ENCODE measurements at regions not wholly inside any gene's neighbourhood (a gene's known extent, or its start where the extent isn't known, plus 50 kb on each side); places are given as distances from the start of the nearest gene placed in this dataset.
"Not testable (repeated sequence)": the region's sequence is repeated elsewhere in the genome, so short reads cannot be mapped to it uniquely, and the experiment has no call there.

DNA sequence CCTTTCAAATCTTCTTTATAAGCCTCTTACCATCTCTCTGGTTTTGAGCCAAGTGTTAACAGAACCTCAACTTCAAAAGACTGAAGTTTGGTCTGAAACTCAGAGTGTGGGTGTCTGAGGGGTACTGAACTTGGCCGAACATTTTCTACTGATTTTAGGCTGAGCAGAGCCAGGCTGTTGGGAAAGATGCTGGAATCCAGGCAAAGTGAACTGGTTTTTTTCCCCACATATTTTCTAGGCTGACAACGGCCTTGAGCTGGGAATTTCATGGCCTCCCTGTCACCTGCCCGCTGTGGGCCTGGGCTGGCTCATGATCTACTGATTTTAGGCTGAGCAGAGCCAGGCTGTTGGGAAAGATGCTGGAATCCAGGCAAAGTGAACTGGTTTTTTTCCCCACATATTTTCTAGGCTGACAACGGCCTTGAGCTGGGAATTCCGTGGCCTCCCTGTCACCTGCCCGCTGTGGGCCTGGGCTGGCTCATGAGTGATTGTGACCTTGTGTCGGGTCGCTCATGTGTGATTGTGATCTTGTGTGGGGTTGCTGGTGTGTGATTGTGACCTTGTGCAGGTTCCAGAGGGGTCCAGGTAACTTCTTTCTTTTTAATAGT lies 204.4 kb downstream of the NPIPB11 start:
- in situ Hi-C loops (cut with HindIII; ENCODE audit: low pct_unique_long_range_greater_than_20kb, low sequenced_read_pairs); DNase-seq (ENCODE audit: low read depth in 1 of 2, low spot score in 1 of 2): not testable (repeated sequence)

DNA sequence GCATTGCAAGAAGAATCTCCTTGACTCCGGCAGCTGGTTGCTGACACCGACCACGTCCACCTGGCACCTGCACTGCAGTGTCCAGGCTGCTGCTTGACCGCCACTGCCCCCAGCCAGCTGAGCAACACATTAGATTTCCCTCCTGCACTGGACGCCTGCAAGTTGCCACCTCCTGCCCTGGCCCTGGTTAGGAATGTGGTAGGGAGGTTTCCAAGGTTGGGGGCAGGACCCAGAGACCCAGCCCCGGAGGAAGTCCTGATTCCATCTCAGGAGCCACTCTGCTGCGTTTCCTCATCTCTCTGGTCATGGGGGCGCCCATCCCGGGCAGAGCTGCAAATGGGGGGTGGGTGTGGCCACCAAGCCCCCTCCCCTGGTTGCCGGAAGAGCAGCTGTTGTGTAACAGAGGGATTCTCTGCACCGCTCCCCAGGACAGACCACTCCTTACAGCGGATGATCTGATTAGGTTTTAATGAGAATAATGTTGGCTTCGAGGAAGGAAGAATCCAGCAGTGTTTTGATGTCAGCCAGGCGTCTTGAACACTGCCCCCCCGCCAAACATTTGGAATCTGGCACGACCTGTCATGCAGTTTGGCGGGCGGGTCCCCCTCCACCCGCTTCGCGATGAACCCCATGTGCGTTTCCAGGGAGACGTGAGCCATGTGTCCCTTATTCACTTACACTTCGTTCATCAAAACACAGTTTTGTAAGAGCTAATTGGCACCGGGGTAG lies 205.1 kb downstream of the NPIPB11 start:
- in situ Hi-C loops (cut with HindIII; ENCODE audit: low pct_unique_long_range_greater_than_20kb, low sequenced_read_pairs); DNase-seq (ENCODE audit: low read depth in 1 of 2, low spot score in 1 of 2): not testable (repeated sequence)

DNA sequence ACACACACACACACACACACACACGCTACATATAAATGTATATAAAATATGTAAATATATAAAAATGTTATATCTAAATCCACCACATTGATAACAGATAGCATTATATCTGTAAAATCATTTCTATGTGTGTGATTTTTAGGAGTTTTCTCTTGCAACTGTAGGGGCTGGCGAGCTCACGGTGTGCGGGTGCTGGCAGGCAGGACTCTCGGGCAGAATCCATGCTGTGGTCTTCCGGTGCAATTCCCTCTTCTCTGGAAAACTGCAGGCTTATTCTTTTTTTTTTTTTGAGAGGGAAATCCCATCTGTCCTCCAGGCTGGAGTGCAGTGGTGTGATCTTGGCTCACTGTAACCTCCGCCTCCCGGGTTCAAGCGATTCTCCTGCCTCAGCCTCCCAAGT lies 205.8 kb downstream of the NPIPB11 start:
- in situ Hi-C loops (cut with HindIII; ENCODE audit: low pct_unique_long_range_greater_than_20kb, low sequenced_read_pairs); DNase-seq (ENCODE audit: low read depth in 1 of 2, low spot score in 1 of 2): not testable (repeated sequence)

DNA sequence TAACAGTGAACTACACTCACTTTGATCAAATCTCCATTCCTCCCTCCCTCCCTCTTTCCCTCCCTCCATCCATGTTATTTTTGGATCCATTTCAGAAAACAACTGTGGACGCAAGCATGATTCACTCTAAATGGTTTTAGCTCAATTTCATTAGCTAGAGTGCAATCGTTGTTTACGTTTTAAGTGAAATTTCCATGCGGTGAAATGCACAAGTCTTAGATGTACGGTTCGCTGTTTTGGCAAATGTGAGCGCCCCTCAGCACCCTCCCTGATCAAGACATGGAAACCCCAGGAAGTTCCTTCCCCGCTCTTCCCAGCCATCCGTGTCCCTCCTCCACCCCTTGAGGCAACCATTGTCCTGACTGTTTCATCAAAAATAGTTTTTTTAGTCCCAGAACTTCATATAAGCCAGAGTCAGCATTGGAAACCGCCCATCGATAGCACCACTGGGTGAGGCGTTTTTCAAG lies 206.3 kb downstream of the NPIPB11 start:
- in situ Hi-C loops (cut with HindIII; ENCODE audit: low pct_unique_long_range_greater_than_20kb, low sequenced_read_pairs); DNase-seq (ENCODE audit: low read depth in 1 of 2, low spot score in 1 of 2): not testable (repeated sequence)

DNA sequence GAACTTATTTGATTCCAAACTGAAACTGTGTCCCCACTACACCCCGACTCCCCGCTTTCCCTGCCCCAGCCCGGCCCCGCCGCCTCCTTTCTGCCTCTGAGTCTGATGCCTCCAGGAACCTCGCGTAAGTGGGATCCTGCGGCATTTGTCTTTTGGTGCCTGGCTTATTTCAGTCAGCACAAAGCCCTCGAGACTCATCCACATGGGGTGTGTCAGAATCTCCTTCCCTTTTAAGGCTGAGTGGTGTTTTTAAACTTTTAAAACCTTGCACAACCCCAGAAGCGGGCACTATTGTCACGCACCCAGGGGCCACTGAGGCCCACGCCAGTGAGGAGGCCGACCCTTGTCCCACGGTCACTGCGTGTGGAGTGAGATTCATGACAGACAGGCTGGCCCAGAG lies 206.9 kb downstream of the NPIPB11 start:
- DNase-seq (ENCODE audit: low read depth in 1 of 2, low spot score in 1 of 2); in situ Hi-C loops (cut with HindIII; ENCODE audit: low pct_unique_long_range_greater_than_20kb, low sequenced_read_pairs): not testable (repeated sequence)

DNA sequence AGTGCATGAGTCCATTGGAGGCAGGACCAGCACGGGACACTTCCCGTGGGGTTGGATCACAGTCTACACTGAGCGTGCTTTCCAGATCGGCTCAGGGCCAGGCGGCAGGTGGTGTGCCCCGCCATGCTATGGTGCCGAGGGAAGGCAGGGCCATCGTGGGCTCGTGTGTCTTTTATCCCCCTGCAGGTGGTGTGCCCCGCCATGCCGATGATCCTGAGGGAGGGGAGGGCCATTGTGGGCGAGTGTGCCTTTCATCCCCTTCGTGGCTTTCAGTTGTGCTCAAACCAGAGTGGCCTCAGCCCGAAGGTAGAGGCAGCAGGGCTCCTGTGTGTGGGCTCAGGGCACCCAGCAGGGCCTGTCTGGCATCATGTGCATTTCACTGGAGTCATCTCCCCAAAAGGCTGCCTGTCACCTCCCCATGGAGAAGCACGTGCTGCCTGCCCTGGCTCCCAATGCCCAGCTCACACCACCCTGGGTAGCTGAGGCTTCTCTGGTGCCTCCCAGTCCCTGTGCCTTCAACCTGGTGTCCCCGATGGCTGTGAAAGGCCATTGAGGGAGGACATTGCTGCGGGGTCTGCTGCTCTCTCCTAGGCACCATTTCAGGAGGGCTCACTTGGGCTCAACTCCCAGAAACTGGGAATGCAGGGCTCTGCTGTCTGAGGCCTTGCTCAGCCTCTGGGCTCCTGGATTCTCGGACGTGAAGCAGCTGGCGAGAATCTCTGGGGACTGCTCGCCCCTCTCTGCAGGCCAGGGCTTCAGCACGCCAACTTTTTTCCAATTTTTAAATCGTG lies 207.6 kb downstream of the NPIPB11 start:
- in situ Hi-C loops (cut with HindIII; ENCODE audit: low pct_unique_long_range_greater_than_20kb, low sequenced_read_pairs) = no loop called here
- no peak for TF ChIP-seq JUND (IDR thresholded peaks at IDR 0.05; ENCODE audit: low read depth)
- no peak for DNase-seq (ENCODE audit: low read depth in 1 of 2, low spot score in 1 of 2)

DNA sequence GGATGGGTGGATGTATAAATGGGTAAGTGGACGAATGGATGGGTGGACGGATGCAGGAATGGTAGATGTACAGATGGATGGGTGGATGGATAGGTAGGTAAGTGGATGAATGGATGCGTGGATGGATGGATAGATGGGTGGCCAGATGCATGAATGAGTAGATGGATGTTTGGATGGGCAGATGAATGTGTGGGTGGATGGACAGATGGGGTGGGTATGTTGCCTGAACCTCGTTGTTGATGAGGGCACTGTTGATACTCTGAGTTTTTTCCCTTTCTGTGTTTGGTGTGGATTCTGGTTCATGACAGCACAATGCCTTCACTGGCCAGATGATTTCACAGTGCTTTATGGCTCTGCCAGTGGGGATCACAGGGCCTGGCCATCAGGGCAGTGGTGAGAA lies 208.3 kb downstream of the NPIPB11 start:
- no peak for TF ChIP-seq JUND (IDR thresholded peaks at IDR 0.05; ENCODE audit: low read depth)
- no peak for DNase-seq (ENCODE audit: low read depth in 1 of 2, low spot score in 1 of 2)
- in situ Hi-C loops (cut with HindIII; ENCODE audit: low pct_unique_long_range_greater_than_20kb, low sequenced_read_pairs) = no loop called here

DNA sequence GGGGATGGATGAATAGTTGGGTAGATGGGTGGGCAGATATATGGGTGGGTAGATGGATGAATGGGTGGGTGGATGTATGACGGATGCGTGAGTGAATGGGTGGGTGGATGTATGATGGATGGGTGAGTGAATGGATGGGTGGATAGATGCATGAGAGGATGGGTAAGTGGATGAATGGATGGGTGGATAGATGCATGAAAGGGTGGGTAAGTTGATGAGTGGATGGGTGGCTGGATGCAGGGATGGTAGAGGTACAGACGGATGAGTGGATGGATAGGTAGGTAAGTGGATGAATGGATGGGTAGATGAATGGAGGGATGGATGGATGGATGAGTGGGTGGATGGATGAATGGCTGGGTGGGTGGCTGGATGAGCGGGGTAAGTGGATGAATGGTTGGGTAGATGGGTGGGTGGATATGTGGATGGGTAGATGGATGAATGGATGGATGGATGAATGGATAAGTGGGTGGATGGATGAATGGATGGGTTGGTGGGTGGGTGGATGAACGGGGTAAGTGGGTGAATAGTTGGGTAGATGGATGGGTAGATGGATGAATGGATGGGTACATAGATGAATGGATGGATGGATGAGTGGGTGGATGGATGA lies 208.9 kb downstream of the NPIPB11 start:
- DNase-seq (ENCODE audit: low read depth in 1 of 2, low spot score in 1 of 2); in situ Hi-C loops (cut with HindIII; ENCODE audit: low pct_unique_long_range_greater_than_20kb, low sequenced_read_pairs): not testable (repeated sequence)

DNA sequence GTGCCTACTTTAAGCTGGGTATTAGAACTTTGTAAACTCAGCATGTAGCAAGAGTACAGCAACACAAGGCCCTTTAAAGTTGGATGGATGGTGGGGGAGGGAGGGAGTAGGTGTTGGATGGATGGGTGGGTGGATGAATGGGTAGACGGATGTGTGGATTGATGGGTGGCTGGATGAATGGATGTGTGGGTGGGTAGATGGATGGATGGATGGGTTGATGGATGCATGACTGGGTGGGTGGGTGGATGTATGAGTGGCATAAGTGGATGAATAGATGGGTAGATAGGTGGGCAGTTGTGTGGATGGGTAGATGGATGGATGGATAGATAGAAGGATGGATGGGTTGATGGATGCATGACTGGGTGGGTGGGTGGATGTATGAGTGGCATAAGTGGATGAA lies 209.8 kb downstream of the NPIPB11 start:
- in situ Hi-C loops (cut with HindIII; ENCODE audit: low pct_unique_long_range_greater_than_20kb, low sequenced_read_pairs); DNase-seq (ENCODE audit: low read depth in 1 of 2, low spot score in 1 of 2): not testable (repeated sequence)

DNA sequence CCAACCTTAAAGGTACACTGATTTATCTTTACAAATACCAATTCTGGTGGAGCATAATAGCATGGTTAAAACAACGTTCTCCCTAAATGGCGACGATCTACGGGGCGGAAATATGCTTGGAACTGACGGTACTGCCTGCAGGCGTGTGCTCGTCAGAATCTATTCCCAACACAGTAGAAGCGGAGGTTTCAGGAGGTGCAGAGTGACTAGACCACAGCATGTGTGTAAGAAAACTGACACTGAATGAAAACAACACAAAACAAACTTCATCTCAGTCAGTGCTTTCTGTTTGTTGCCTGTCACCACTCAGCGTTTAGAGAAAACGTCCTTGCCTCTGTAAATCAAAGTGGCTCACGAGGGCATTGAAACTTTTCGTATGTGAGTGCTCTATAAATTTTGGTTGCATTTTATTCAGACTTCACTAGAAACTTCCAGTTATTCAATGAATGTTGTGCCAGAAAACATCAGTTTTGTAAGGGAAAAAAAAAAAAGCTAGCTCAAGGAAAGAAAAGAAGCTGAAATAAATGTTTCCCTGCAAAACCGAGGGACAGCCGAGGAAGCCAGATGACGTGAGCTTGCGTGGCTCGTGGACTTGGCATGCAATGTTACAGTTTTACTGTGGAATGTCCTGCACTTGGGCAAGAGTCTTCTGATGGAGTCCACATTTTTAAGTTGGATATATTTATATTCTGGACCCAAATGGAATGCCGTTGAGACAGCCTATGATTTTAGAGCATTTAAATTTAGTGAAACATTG lies 210.4 kb downstream of the LAT start:
- DNase-seq (ENCODE audit: low read depth in 1 of 2, low spot score in 1 of 2); in situ Hi-C loops (cut with HindIII; ENCODE audit: low pct_unique_long_range_greater_than_20kb, low sequenced_read_pairs): not testable (repeated sequence)

DNA sequence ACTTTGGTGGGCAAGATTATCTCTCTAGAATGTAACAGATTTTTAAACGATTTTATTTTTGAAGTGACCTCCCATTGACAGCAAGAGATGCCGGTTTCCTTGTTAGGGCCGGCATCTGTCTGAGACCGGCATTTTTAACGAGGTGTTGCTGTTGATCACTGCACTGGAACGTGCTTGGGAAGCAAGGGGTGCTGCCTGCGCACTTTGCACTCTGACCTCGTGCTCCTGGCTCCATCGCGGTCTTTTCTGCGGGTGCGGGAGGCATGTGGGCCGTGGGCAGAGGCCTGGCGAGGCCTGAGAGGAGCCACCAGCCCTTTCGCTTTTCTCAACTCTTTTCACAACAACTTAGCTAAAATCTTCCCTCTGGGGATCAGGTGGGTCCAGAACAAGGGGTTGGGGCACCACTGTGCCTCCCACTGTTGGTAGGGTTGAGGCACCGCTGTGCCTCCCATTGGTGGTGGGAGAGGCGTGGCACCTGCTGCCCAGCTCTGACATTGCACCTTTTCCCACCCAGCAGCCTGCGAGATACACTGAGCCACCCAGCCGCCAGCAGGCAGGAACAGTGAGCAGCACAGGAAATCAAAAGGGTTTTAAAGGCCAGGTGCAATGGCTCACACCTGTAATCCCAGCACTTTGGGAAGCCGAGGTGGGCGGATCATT lies 209.5 kb downstream of the LAT start:
- in situ Hi-C loops (cut with HindIII; ENCODE audit: low pct_unique_long_range_greater_than_20kb, low sequenced_read_pairs); DNase-seq (ENCODE audit: low read depth in 1 of 2, low spot score in 1 of 2): not testable (repeated sequence)

DNA sequence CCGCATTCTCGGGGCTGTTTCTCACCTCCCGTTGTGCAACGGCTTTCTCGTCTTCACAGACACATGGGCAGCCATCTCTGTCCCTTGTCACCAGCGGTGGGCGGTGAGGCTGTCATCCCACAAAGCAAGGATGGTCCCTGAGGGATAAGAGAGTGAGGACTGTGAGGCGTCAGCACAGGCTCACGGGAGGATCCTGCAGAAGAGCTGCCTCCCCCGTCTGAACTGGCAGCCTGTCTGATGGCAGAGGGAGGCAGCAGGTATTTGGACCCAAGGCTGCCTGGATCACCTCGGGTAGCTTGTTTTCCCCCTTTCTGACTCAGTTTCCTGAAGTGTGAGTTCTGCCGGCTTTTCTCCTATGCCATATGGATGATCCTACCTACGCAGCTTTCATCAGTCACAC lies 208.8 kb downstream of the LAT start:
- in situ Hi-C loops (cut with HindIII; ENCODE audit: low pct_unique_long_range_greater_than_20kb, low sequenced_read_pairs); DNase-seq (ENCODE audit: low read depth in 1 of 2, low spot score in 1 of 2): not testable (repeated sequence)

DNA sequence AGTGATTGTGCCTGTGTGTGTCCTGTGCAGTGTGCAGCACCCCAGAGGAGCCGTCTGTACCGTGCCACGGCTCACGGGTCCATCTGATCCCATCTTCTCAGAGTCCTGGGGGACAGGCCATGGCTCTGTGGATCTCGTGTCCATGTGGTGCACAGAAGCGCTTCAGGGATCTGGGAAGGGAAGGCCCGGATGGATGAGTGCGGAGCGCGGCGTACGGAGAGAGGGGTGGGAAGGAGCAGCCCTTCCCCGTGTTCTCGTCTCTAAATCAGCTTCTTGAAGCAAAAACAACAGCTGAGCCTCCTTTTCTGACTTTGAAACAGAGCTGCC lies 208.4 kb downstream of the LAT start:
- in situ Hi-C loops (cut with HindIII; ENCODE audit: low pct_unique_long_range_greater_than_20kb, low sequenced_read_pairs); DNase-seq (ENCODE audit: low read depth in 1 of 2, low spot score in 1 of 2): not testable (repeated sequence)

All from T47D (cell line).